ENCODE measurements at regions not wholly inside any gene's neighbourhood (a gene's known extent, or its start where the extent isn't known, plus 50 kb on each side); places are given as distances from the start of the nearest gene placed in this dataset.
A peak's percentile ranks its signal among the peaks of the same experiment; 100 is the strongest.

DNA sequence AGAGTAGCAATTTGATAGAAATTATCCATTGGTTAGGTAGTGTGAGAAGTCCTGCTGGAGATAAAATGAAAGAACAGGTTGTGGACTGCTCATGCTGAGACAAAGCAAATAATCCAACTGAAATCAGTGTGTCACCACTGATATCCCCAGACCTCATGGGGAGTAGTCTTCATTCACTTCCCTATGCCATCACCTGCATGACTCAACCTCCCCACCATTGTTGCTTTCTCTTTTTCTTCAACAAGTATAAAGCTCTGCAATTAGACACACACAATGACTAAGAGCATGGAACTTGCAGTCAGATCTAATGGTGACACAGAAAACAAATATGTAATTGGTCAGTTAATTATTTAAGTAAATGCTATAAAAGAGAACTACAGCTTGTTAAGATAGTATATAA, 475.3 kb downstream of the RIT2 start:
- Histone ChIP-seq H3K4me3 (no peak overlapping the region), H3K4me1 (ENCODE audit: low read depth) (no peaks in the 10 kb centered on the region), H3K27me3 (no peaks in the 10 kb centered on the region), H3K9me3 (ENCODE audit: low read depth) (no peaks in the 10 kb centered on the region), H3K36me3 (no peaks in the 10 kb centered on the region), H3K27ac (no peak overlapping the region)
- no peak for DNase-seq (ENCODE audit: low read depth in 1 of 2, low spot score in 1 of 2)
- TF ChIP-seq, protein P1, sequence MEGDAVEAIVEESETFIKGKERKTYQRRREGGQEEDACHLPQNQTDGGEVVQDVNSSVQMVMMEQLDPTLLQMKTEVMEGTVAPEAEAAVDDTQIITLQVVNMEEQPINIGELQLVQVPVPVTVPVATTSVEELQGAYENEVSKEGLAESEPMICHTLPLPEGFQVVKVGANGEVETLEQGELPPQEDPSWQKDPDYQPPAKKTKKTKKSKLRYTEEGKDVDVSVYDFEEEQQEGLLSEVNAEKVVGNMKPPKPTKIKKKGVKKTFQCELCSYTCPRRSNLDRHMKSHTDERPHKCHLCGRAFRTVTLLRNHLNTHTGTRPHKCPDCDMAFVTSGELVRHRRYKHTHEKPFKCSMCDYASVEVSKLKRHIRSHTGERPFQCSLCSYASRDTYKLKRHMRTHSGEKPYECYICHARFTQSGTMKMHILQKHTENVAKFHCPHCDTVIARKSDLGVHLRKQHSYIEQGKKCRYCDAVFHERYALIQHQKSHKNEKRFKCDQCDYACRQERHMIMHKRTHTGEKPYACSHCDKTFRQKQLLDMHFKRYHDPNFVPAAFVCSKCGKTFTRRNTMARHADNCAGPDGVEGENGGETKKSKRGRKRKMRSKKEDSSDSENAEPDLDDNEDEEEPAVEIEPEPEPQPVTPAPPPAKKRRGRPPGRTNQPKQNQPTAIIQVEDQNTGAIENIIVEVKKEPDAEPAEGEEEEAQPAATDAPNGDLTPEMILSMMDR (IDR thresholded peaks at IDR 0.05; ENCODE audit: low read depth, low read length): no peak

DNA sequence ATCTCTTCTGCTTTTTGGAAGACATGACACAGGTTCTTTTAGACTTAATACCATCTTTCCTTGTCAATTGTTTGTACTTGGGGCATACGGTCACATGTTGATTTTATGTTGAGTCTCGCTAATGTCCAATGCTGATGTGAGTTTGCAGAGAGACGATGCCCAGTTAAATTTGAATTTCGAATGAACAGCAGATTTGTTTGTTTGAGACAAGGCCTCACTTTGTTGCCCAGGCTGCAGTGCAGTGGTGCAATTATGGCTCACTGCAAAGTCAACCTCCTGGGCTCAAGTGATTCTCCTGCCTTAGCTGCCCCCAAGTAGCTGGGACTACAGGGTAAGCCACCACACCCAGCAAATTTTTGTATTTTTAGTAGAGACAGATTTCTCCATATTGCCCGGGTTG, 473.5 kb downstream of the RIT2 start:
- Histone ChIP-seq H3K27me3 (no peaks in the 10 kb centered on the region), H3K36me3 (no peaks in the 10 kb centered on the region), H3K4me3 (no peak overlapping the region), H3K4me1 (ENCODE audit: low read depth) (no peaks in the 10 kb centered on the region), H3K9me3 (ENCODE audit: low read depth) (no peaks in the 10 kb centered on the region), H3K27ac (no peak overlapping the region)
- DNase-seq (ENCODE audit: low read depth in 1 of 2, low spot score in 1 of 2): no peak
- TF ChIP-seq, protein P1 (IDR thresholded peaks at IDR 0.05; ENCODE audit: low read depth, low read length): no peak

DNA sequence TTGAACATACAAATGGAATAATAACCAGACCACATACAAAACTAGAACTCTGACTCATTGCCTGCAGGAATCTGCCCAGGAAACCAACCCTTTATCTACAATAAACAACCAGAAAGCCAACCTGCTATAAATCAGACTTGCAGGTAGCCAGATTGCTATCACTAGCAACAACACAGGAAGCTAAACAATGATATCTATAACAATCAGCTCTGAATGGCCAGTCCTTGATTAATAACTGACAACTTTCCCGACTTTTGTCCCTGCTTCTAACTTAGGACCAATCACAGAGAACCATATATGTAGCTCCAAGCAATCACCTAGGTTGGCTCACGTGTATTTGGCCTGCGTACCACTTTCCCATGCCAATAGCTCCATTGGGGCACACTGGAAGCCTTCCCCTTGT, 470.8 kb downstream of the RIT2 start:
- Histone ChIP-seq H3K27ac (no peak overlapping the region), H3K4me3 (no peak overlapping the region), H3K9me3 (ENCODE audit: low read depth) (no peaks in the 10 kb centered on the region), H3K36me3 (no peaks in the 10 kb centered on the region), H3K27me3 (no peaks in the 10 kb centered on the region), H3K4me1 (ENCODE audit: low read depth) (no peaks in the 10 kb centered on the region)
- TF ChIP-seq, protein P1 (IDR thresholded peaks at IDR 0.05; ENCODE audit: low read depth, low read length): no peak
- DNase-seq (ENCODE audit: low read depth in 1 of 2, low spot score in 1 of 2): peak in 1 of 2 donors; percentile 1

DNA sequence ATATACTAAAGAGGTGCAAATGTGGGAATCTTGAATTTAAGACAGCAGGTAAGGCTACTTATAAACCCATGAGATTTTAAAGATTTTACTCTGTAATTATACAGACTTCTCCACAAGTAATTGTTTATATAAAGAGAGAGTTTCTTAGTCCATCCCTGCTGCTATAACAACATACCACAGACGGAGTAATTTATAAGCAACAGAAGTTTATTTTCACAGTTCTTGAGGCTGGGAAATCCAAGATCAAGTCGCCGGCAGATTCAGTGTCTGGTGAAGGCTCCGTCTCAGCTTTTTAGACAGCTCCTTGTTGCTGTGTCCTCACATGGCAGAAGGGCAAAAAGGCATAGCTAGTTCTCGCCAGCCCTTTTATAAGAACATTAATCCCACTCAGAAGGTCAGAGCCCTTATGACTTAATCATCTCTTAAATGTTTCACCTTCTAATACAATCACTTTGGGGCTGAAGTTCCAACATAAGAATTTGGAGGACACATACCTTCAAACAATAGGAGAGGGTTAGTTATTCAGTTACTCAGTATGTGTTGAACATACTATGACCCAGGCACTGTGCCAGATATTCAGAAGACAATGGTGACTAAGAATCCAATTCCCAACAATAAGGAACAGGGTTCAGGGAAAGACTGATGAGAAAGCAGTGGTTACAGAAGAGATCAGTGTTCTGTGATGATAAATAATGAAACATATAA, 466.0 kb downstream of the RIT2 start:
- Histone ChIP-seq H3K36me3 (no peaks in the 10 kb centered on the region), H3K9me3 (ENCODE audit: low read depth) (no peaks in the 10 kb centered on the region), H3K27me3 (no peaks in the 10 kb centered on the region), H3K4me1 (ENCODE audit: low read depth) (no peaks in the 10 kb centered on the region), H3K4me3 (no peak overlapping the region), H3K27ac (no peak overlapping the region)
- peak in 1 of 2 donors; percentile 44 for DNase-seq (ENCODE audit: low read depth in 1 of 2, low spot score in 1 of 2)
- TF ChIP-seq, protein P1 (IDR thresholded peaks at IDR 0.05; ENCODE audit: low read depth, low read length): no peak

DNA sequence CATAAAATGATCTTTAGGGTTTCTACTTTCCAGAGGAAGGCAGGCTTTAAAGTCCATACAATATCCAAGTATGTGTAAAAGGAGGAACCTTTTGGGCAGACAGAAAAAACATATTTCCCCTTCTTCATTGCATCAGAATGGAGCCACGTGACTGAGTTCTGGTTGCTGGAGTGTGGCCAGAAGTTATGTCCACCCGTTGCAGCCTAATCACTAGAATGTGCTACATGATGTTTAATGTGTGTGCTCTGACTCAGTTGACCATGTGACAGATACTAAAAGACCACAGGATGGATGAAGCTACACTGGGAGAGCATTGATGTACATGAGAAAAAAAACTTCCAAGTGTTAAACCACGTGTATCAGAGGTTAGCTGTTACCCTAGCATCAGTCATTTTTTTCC, 460.9 kb downstream of the RIT2 start:
- TF ChIP-seq, protein P1 (IDR thresholded peaks at IDR 0.05; ENCODE audit: low read depth, low read length): no peak
- no peak overlapping the region for H3K4me3 ChIP-seq
- no peaks in the 10 kb centered on the region for H3K9me3 ChIP-seq (ENCODE audit: low read depth)
- no peaks in the 10 kb centered on the region for H3K27me3 ChIP-seq
- no peaks in the 10 kb centered on the region for H3K4me1 ChIP-seq (ENCODE audit: low read depth)
- peak in 1 of 2 donors; percentile 42 for DNase-seq (ENCODE audit: low read depth in 1 of 2, low spot score in 1 of 2)
- no peak overlapping the region for H3K27ac ChIP-seq
- H3K36me3 ChIP-seq: no peaks in the 10 kb centered on the region

Data from cardiac muscle cell (in vitro differentiated cells and primary cell).